ENCODE measurements at regions not wholly inside any gene's neighbourhood (a gene's known extent, or its start where the extent isn't known, plus 50 kb on each side); places are given as distances from the start of the nearest gene placed in this dataset.

- DNase-seq (ENCODE audit: low spot score): no peak
- peaks cover 5% of the 10 kb centered on the region for H3K27me3 Mint-ChIP-seq (ENCODE audit: low read depth)
- H3K4me1 Mint-ChIP-seq (ENCODE audit: low read depth): no peaks in the 10 kb centered on the region
- no peak overlapping the region for H3K4me3 Mint-ChIP-seq (ENCODE audit: unreplicated experiment)
- H3K9me3 Mint-ChIP-seq (ENCODE audit: low read depth): peaks cover 4% of the 10 kb centered on the region
- H3K27ac Mint-ChIP-seq (ENCODE audit: unreplicated experiment): no peak overlapping the region
- no peak for TF ChIP-seq CTCF (IDR thresholded peaks at IDR 0.05)
- no peaks in the 10 kb centered on the region for H3K36me3 Mint-ChIP-seq (ENCODE audit: low read depth)
Measured at GRCh38 chr4:14260591-14260990, 633.1 kb upstream of the BOD1L1 start.

- peaks cover 4% of the 10 kb centered on the region for H3K9me3 Mint-ChIP-seq (ENCODE audit: low read depth)
- H3K4me3 Mint-ChIP-seq (ENCODE audit: unreplicated experiment): no peak overlapping the region
- H3K4me1 Mint-ChIP-seq (ENCODE audit: low read depth): no peaks in the 10 kb centered on the region
Measured at GRCh38 chr4:14262221-14262620, 634.7 kb upstream of the BOD1L1 start.

GRCh38 chr4:14264437-14264836 is 636.9 kb upstream of the BOD1L1 start:
- no peak for DNase-seq (ENCODE audit: low spot score)
- Mint-ChIP-seq H3K27ac (ENCODE audit: unreplicated experiment) (no peak overlapping the region), H3K36me3 (ENCODE audit: low read depth) (no peaks in the 10 kb centered on the region), H3K4me3 (ENCODE audit: unreplicated experiment) (no peak overlapping the region), H3K9me3 (ENCODE audit: low read depth) (peaks cover 4% of the 10 kb centered on the region), H3K27me3 (ENCODE audit: low read depth) (peaks cover 8% of the 10 kb centered on the region), H3K4me1 (ENCODE audit: low read depth) (no peaks in the 10 kb centered on the region)
- no peak for TF ChIP-seq CTCF (IDR thresholded peaks at IDR 0.05)

More at GRCh38 chr4:14262221-14262620, 634.7 kb upstream of the BOD1L1 start:
- peaks cover 9% of the 10 kb centered on the region for H3K27me3 Mint-ChIP-seq (ENCODE audit: low read depth)
- DNase-seq (ENCODE audit: low spot score): no peak
- no peaks in the 10 kb centered on the region for H3K36me3 Mint-ChIP-seq (ENCODE audit: low read depth)
- H3K27ac Mint-ChIP-seq (ENCODE audit: unreplicated experiment): no peak overlapping the region
- no peak for TF ChIP-seq CTCF (IDR thresholded peaks at IDR 0.05)

- Mint-ChIP-seq H3K36me3 (ENCODE audit: low read depth) (no peaks in the 10 kb centered on the region), H3K27me3 (ENCODE audit: low read depth) (peaks cover 8% of the 10 kb centered on the region), H3K27ac (ENCODE audit: unreplicated experiment) (no peak overlapping the region), H3K4me1 (ENCODE audit: low read depth) (no peaks in the 10 kb centered on the region), H3K9me3 (ENCODE audit: low read depth) (peaks cover 4% of the 10 kb centered on the region), H3K4me3 (ENCODE audit: unreplicated experiment) (no peak overlapping the region)
- DNase-seq (ENCODE audit: low spot score): no peak
- no peak for TF ChIP-seq CTCF (IDR thresholded peaks at IDR 0.05)
Measured at GRCh38 chr4:14265651-14266050, 638.1 kb upstream of the BOD1L1 start.

- no peaks in the 10 kb centered on the region for H3K36me3 Mint-ChIP-seq (ENCODE audit: low read depth)
- H3K27me3 Mint-ChIP-seq (ENCODE audit: low read depth): peaks cover 11% of the 10 kb centered on the region
- H3K27ac Mint-ChIP-seq (ENCODE audit: unreplicated experiment): no peak overlapping the region
- H3K4me3 Mint-ChIP-seq (ENCODE audit: unreplicated experiment): no peak overlapping the region
- peaks cover 4% of the 10 kb centered on the region for H3K9me3 Mint-ChIP-seq (ENCODE audit: low read depth)
- DNase-seq (ENCODE audit: low spot score): no peak
- TF ChIP-seq CTCF (IDR thresholded peaks at IDR 0.05): no peak
- no peaks in the 10 kb centered on the region for H3K4me1 Mint-ChIP-seq (ENCODE audit: low read depth)
Measured at GRCh38 chr4:14267373-14268060, 640.0 kb upstream of the BOD1L1 start.

Measured in chondrocyte (in vitro differentiated cells).